Suprapubic skin (tissue), 4 donors: ENCODE measurements at regions not wholly inside any gene's neighbourhood (a gene's known extent, or its start where the extent isn't known, plus 50 kb on each side); places are given as distances from the start of the nearest gene placed in this dataset.

Experiments
- DNase-seq, 2 donors: peaks; one replicate each; pipeline ENCODE4 v3.0.0-alpha.2; 2019; ENCODE audit warnings: low spot score in 2 of 2
- H3K27ac ChIP-seq: fragments of 200-600 bp; sonication (generic); one replicate; pipeline ENCODE4 v1.5.1; 2019
- H3K27me3 ChIP-seq: fragments of 200-600 bp; sonication (generic); one replicate; pipeline ENCODE4 v1.5.1; 2019
- H3K36me3 ChIP-seq: fragments of 200-600 bp; sonication (generic); one replicate; pipeline ENCODE4 v1.5.1; 2019
- H3K4me1 ChIP-seq: fragments of 200-600 bp; sonication (generic); one replicate; pipeline ENCODE4 v1.5.1; 2019
- H3K4me3 ChIP-seq: fragments of 200-600 bp; sonication (generic); one replicate; pipeline ENCODE4 v1.5.1; 2019; ENCODE audit warnings: mild to moderate bottlenecking
- H3K9me3 ChIP-seq: fragments of 200-600 bp; sonication (generic); one replicate; pipeline ENCODE4 v1.5.1; 2019
- CTCF ChIP-seq, 2 donors: fragments of 200-600 bp in 1 of 2; fragments of 450-650 bp in 1 of 2; sonication (generic) in 1 of 2; IDR thresholded peaks; one replicate each; pipeline ENCODE4 v1.5.1; 2016 to 2019; ENCODE audit warnings: antibody characterized with exemption in 2 of 2, mild to moderate bottlenecking in 1 of 2, moderate library complexity in 1 of 2
- EP300 ChIP-seq: sonication (generic); formaldehyde crosslinking; IDR thresholded peaks from one replicate; pipeline ENCODE4 v1.6.1; 2017; ENCODE audit warnings: antibody characterized with exemption
- POLR2A ChIP-seq, 2 donors: fragments of 450-650 bp; IDR thresholded peaks; one replicate each; pipeline ENCODE4 v1.6.1; 2017; ENCODE audit warnings: antibody characterized with exemption in 2 of 2, mild to moderate bottlenecking in 2 of 2, moderate library complexity in 2 of 2
- POLR2AphosphoS5 ChIP-seq, 3 donors: sonication (generic); formaldehyde crosslinking; IDR thresholded peaks; one replicate each; pipeline ENCODE4 v1.6.1; 2017; ENCODE audit warnings: antibody characterized with exemption in 3 of 3
- WGBS: methylation state at CpG from one replicate; pipeline ENCODE4 v1.1.5; 2018; 5-methylcytosine and 5-hydroxymethylcytosine counted together

- DNase-seq: no peak
- 88% methylated on average over 25 of the region's 25 CpGs for WGBS
Measured at GRCh38 chr2:120817136-120817955, 81.7 kb downstream of the GLI2 start.

GRCh38 chr2:120817956-120818325 is 82.3 kb downstream of the GLI2 start:
- WGBS: 76% methylated on average over 3 of the region's 3 CpGs
- peaks cover 19% of the 10 kb centered on the region for H3K4me1 ChIP-seq
- TF ChIP-seq CTCF (IDR thresholded peaks at IDR 0.05) (no peak), POLR2A (IDR thresholded peaks at IDR 0.05) (no peak), EP300 (no peak), POLR2AphosphoS5 (IDR thresholded peaks at IDR 0.05) (no peak)
- no peak overlapping the region for H3K4me3 ChIP-seq
- H3K27ac ChIP-seq: no peak overlapping the region
- DNase-seq: no peak
- no peaks in the 10 kb centered on the region for H3K36me3 ChIP-seq
- no peaks in the 10 kb centered on the region for H3K9me3 ChIP-seq
- no peaks in the 10 kb centered on the region for H3K27me3 ChIP-seq

More at GRCh38 chr2:120817136-120817955, 81.7 kb downstream of the GLI2 start:
- TF ChIP-seq POLR2AphosphoS5 (IDR thresholded peaks at IDR 0.05) (no peak), POLR2A (IDR thresholded peaks at IDR 0.05) (no peak), CTCF (IDR thresholded peaks at IDR 0.05) (no peak), EP300 (no peak)
- no peak overlapping the region for H3K4me3 ChIP-seq
- no peaks in the 10 kb centered on the region for H3K27me3 ChIP-seq
- no peak overlapping the region for H3K27ac ChIP-seq
- no peaks in the 10 kb centered on the region for H3K9me3 ChIP-seq
- peaks cover 19% of the 10 kb centered on the region for H3K4me1 ChIP-seq
- H3K36me3 ChIP-seq: no peaks in the 10 kb centered on the region

GRCh38 chr2:120818441-120818920 is 82.8 kb downstream of the GLI2 start:
- Histone ChIP-seq H3K4me1 (peaks cover 19% of the 10 kb centered on the region), H3K36me3 (no peaks in the 10 kb centered on the region), H3K27me3 (no peaks in the 10 kb centered on the region), H3K4me3 (no peak overlapping the region), H3K27ac (no peak overlapping the region), H3K9me3 (no peaks in the 10 kb centered on the region)
- TF ChIP-seq POLR2AphosphoS5 (IDR thresholded peaks at IDR 0.05) (no peak), POLR2A (IDR thresholded peaks at IDR 0.05) (no peak), EP300 (no peak), CTCF (IDR thresholded peaks at IDR 0.05) (no peak)
- 55% methylated on average over 6 of the region's 10 CpGs for WGBS
- no peak for DNase-seq

GRCh38 chr2:120819720-120820210 is 84.1 kb downstream of the GLI2 start:
- 85% methylated on average over 5 of the region's 5 CpGs for WGBS
- DNase-seq: no peak
- Histone ChIP-seq H3K4me1 (peaks cover 19% of the 10 kb centered on the region), H3K27ac (no peak overlapping the region), H3K27me3 (no peaks in the 10 kb centered on the region), H3K4me3 (no peak overlapping the region), H3K36me3 (no peaks in the 10 kb centered on the region), H3K9me3 (no peaks in the 10 kb centered on the region)
- TF ChIP-seq EP300 (no peak), POLR2AphosphoS5 (IDR thresholded peaks at IDR 0.05) (no peak), CTCF (IDR thresholded peaks at IDR 0.05) (no peak), POLR2A (IDR thresholded peaks at IDR 0.05) (no peak)

GRCh38 chr2:120820263-120820952 is 84.7 kb downstream of the GLI2 start:
- Histone ChIP-seq H3K4me1 (peaks cover 19% of the 10 kb centered on the region), H3K27ac (peak overlapping the region; percentile 39), H3K27me3 (no peaks in the 10 kb centered on the region), H3K36me3 (no peaks in the 10 kb centered on the region), H3K9me3 (no peaks in the 10 kb centered on the region), H3K4me3 (no peak overlapping the region)
- 33% methylated on average over 11 of the region's 19 CpGs for WGBS
- DNase-seq: no peak
- TF ChIP-seq CTCF (IDR thresholded peaks at IDR 0.05) (no peak), POLR2AphosphoS5 (IDR thresholded peaks at IDR 0.05) (no peak), EP300 (no peak), POLR2A (IDR thresholded peaks at IDR 0.05) (no peak)
